Caco-2 (cell line): ENCODE measurements at regions not wholly inside any gene's neighbourhood (a gene's known extent, or its start where the extent isn't known, plus 50 kb on each side); places are given as distances from the start of the nearest gene placed in this dataset.

Experiments
- BruUV-seq: library from RNA; stranded (reverse); fragments of 400-500 nt; replicated peaks from 2 replicates; lab custom pipeline; 2021; lab: Mats Ljungman, UMichigan
- CTCF ChIA-PET: fragments of 300-600 bp; sonication (Branson Sonifier 250); formaldehyde crosslinking; loops from one replicate; lab custom pipeline; 2022; ENCODE audit warnings: antibody characterized with exemption; lab: Charles Lee
- POLR2A ChIA-PET: fragments of 300-600 bp; sonication (Branson Sonifier 250); formaldehyde crosslinking; loops from one replicate; lab custom pipeline; 2022; ENCODE audit warnings: antibody characterized with exemption; lab: Charles Lee
- DNase-seq, 2 experiments: peaks; one replicate each; pipeline versions ENCODE4 v3.0.0 to v3.0.0-alpha.2; 2020 to 2022
- H3K27me3 ChIP-seq: replicated peaks from 2 replicates; pipeline ENCODE4 v1.6.0; 2011; ENCODE audit warnings: low read length; ENCODE audit not compliant: control insufficient read depth, insufficient read depth
- H3K36me3 ChIP-seq: 2 replicates; pipeline ENCODE4 v1.5.1; 2011; ENCODE audit warnings: low read length; ENCODE audit not compliant: control insufficient read depth, insufficient read depth
- H3K4me1 ChIP-seq: fragments of 250-450 bp; sonication (Bioruptor Pico); 2 replicates; pipeline ENCODE4 v1.5.1; 2020; ENCODE audit warnings: mild to moderate bottlenecking
- H3K4me3 ChIP-seq: 2 replicates; pipeline ENCODE4 v1.5.1; 2011; ENCODE audit warnings: low read depth, mild to moderate bottlenecking, control low read depth, low read length
- H3K9me3 ChIP-seq: fragments of 250-450 bp; sonication (Bioruptor Pico); 2 replicates; pipeline ENCODE4 v1.5.1; 2020; ENCODE audit warnings: mild to moderate bottlenecking, moderate library complexity
- H3K27ac Mint-ChIP-seq: one replicate; pipeline ENCODE4 v1.8.0; 2022; ENCODE audit warnings: mixed read lengths; ENCODE audit not compliant: unreplicated experiment
- H3K27me3 Mint-ChIP-seq: one replicate; pipeline ENCODE4 v1.8.0; 2022; ENCODE audit warnings: mixed read lengths; ENCODE audit not compliant: insufficient read depth, unreplicated experiment
- H3K36me3 Mint-ChIP-seq: one replicate; pipeline ENCODE4 v1.8.0; 2022; ENCODE audit warnings: mild to moderate bottlenecking, mixed read lengths; ENCODE audit not compliant: insufficient read depth, unreplicated experiment
- H3K4me1 Mint-ChIP-seq: one replicate; pipeline ENCODE4 v1.8.0; 2022; ENCODE audit warnings: low read depth, mixed read lengths; ENCODE audit not compliant: unreplicated experiment
- H3K4me3 Mint-ChIP-seq: one replicate; pipeline ENCODE4 v1.8.0; 2022; ENCODE audit warnings: mild to moderate bottlenecking, moderate library complexity, mixed read lengths; ENCODE audit not compliant: unreplicated experiment
- H3K9me3 Mint-ChIP-seq: one replicate; pipeline ENCODE4 v1.8.0; 2022; ENCODE audit warnings: mixed read lengths; ENCODE audit not compliant: unreplicated experiment
- CTCF ChIP-seq, 2 experiments: fragments of 200-600 bp in 1 of 2; IDR thresholded peaks; 1 replicate in 1 of 2; 2 replicates in 1 of 2; pipeline versions ENCODE4 v1.5.1 to v1.8.0; 2011 to 2022; ENCODE audit warnings: antibody characterized with exemption in 1 of 2, control low read depth in 1 of 2, inconsistent platforms in 1 of 2, low read depth in 1 of 2, low read length in 1 of 2, mild to moderate bottlenecking in 1 of 2, moderate library complexity in 1 of 2; ENCODE audit not compliant: insufficient read depth in 1 of 2, severe bottlenecking in 1 of 2, unreplicated experiment in 1 of 2
- intact Hi-C: fragments of 100-400 bp; cut with micrococcal nuclease; formaldehyde crosslinking; loops from one replicate; pipeline ENCODE4 v1.10.0; 2022; ENCODE audit not compliant: unreplicated experiment

- H3K27ac Mint-ChIP-seq: no peak overlapping the region
- H3K27me3 Mint-ChIP-seq: no peaks in the 10 kb centered on the region
- H3K36me3 Mint-ChIP-seq: no peaks in the 10 kb centered on the region
- TF ChIP-seq CTCF (IDR thresholded peaks at IDR 0.05; ENCODE audit: insufficient read depth in 1 of 2, low read depth in 1 of 2, low read length in 1 of 2, severe bottlenecking in 1 of 2, unreplicated experiment in 1 of 2): no peak
- Histone ChIP-seq H3K4me3 (no peak overlapping the region), H3K4me1 (no peaks in the 10 kb centered on the region), H3K27me3 (no peaks in the 10 kb centered on the region), H3K9me3 (peaks cover 3% of the 10 kb centered on the region; the same call in 1 of the 2 replicates), H3K36me3 (no peaks in the 10 kb centered on the region)
- H3K9me3 Mint-ChIP-seq: peaks cover under 1% of the 10 kb centered on the region
- CTCF ChIA-PET: no interaction called here
- no peaks in the 10 kb centered on the region for H3K4me1 Mint-ChIP-seq
- intact Hi-C loops: no loop called here
- DNase-seq: no peak
- POLR2A ChIA-PET: no interaction called here
- H3K4me3 Mint-ChIP-seq: no peak overlapping the region
- BruUV-seq: no TSS peak
Observed at GRCh38 chr12:125544960-125545359, 479.7 kb downstream of the AACS start.

DNA sequence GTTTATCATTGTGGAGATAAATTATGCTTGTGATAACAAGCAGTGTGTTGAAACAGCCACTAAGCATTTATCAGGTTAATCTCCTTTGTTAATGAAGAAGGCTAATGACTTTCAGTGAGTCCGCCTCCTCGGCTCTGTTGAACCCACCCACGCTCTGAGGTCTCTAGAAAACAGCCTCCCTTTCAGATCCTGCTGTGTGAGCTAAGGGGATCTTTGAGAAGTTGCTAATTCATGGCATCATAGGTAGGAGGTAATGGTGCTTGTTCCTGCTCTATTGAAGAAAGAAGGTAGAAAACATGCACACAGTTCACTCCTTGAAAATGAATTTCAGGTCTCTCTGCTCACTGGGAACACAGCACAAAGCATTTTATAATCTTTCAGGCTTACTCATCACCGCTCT lies 483.9 kb downstream of the AACS start:
- H3K27me3 Mint-ChIP-seq: peaks cover 5% of the 10 kb centered on the region
- CTCF ChIA-PET: no interaction called here
- H3K27me3 ChIP-seq: no peaks in the 10 kb centered on the region

GRCh38 chr12:125549836-125550235 lies 484.6 kb downstream of the AACS start:
- no peaks in the 10 kb centered on the region for H3K4me1 ChIP-seq
- H3K4me3 Mint-ChIP-seq: no peak overlapping the region
- no TSS peak for BruUV-seq
- H3K9me3 ChIP-seq: no peaks in the 10 kb centered on the region
- no peaks in the 10 kb centered on the region for H3K36me3 Mint-ChIP-seq
- H3K4me1 Mint-ChIP-seq: no peaks in the 10 kb centered on the region
- H3K36me3 ChIP-seq: no peaks in the 10 kb centered on the region
- ChIA-PET CTCF (no interaction called here), POLR2A (no interaction called here)
- no peaks in the 10 kb centered on the region for H3K9me3 Mint-ChIP-seq
- no peak overlapping the region for H3K4me3 ChIP-seq
- peaks cover 5% of the 10 kb centered on the region for H3K27me3 Mint-ChIP-seq
- H3K27ac Mint-ChIP-seq: no peak overlapping the region
- intact Hi-C loops: no loop called here
- no peaks in the 10 kb centered on the region for H3K27me3 ChIP-seq
- TF ChIP-seq CTCF (IDR thresholded peaks at IDR 0.05; ENCODE audit: insufficient read depth in 1 of 2, low read depth in 1 of 2, low read length in 1 of 2, severe bottlenecking in 1 of 2, unreplicated experiment in 1 of 2): peak; percentile 34 to 54
- no peak for DNase-seq

More for the DNA sequence above, 483.9 kb downstream of the AACS start:
- H3K4me3 Mint-ChIP-seq: no peak overlapping the region
- no peaks in the 10 kb centered on the region for H3K9me3 ChIP-seq
- H3K9me3 Mint-ChIP-seq: no peaks in the 10 kb centered on the region
- POLR2A ChIA-PET: no interaction called here
- H3K27ac Mint-ChIP-seq: no peak overlapping the region
- BruUV-seq: no TSS peak
- no peaks in the 10 kb centered on the region for H3K36me3 ChIP-seq
- intact Hi-C loops: no loop called here
- H3K4me3 ChIP-seq: no peak overlapping the region
- no peaks in the 10 kb centered on the region for H3K4me1 Mint-ChIP-seq
- H3K36me3 Mint-ChIP-seq: no peaks in the 10 kb centered on the region
- H3K4me1 ChIP-seq: no peaks in the 10 kb centered on the region
- no peak for DNase-seq
- no peak for TF ChIP-seq CTCF (IDR thresholded peaks at IDR 0.05; ENCODE audit: insufficient read depth in 1 of 2, low read depth in 1 of 2, low read length in 1 of 2, severe bottlenecking in 1 of 2, unreplicated experiment in 1 of 2)
